ENCODE measurements at regions not wholly inside any gene's neighbourhood (a gene's known extent, or its start where the extent isn't known, plus 50 kb on each side); places are given as distances from the start of the nearest gene placed in this dataset.

GRCh38 chr3:83895892-83896291 is 1062.9 kb upstream of the CADM2 start:
- no peak for TF ChIP-seq CTCF (IDR thresholded peaks at IDR 0.05; ENCODE audit: borderline replicate concordance, insufficient read depth, low read depth, low read length)
- H3K4me3 ChIP-seq (ENCODE audit: low read depth, low read length), result no peak overlapping the region

GRCh38 chr3:83902787-83903533 is 1055.8 kb upstream of the CADM2 start:
- H3K4me3 ChIP-seq (ENCODE audit: low read depth, low read length), result no peak overlapping the region
- TF ChIP-seq CTCF (IDR thresholded peaks at IDR 0.05; ENCODE audit: borderline replicate concordance, insufficient read depth, low read depth, low read length), result no peak

DNA sequence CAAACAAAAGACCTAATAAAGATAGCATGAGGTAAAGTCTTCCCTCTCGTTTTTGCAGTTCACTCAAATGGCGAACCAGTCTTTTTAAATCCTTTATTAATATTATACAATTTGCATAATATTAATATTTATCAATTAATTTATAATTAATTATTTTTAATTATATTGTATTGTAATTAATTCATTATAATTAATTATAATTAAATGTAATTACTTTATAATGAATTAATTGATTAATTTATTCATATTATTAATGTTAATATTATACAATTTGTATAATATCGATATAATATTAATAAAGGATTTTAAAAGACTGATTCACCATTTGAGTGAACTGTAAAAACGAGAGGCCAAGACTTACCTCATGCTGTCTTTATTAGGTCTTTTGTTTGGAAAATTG is 1045.4 kb upstream of the CADM2 start:
- no peak overlapping the region for H3K4me3 ChIP-seq (ENCODE audit: low read depth, low read length)
- no peak for TF ChIP-seq CTCF (IDR thresholded peaks at IDR 0.05; ENCODE audit: borderline replicate concordance, insufficient read depth, low read depth, low read length)

GRCh38 chr3:83926291-83926690 is 1032.5 kb upstream of the CADM2 start:
- no peak for TF ChIP-seq CTCF (IDR thresholded peaks at IDR 0.05; ENCODE audit: borderline replicate concordance, insufficient read depth, low read depth, low read length)
- no peak overlapping the region for H3K4me3 ChIP-seq (ENCODE audit: low read depth, low read length)

DNA sequence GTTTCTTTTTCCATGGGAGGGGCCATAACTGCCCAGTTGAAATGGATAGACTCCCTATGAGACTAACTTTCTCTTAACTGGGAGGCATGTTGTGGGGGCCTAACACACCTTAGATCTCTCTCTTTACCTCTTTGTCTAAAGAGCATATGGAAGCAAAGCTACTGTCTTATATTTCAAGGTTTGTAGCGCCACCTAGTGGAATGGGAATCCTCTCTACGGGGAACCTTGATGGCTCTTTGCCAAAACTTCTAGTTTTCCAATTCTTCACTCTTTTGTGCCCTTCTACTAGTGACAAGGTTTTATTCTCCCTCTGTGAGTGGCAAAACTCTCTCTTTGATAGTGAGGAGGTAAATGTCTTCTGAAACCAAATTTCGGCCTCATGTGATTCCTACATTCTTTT is 1030.4 kb upstream of the CADM2 start:
- H3K4me3 ChIP-seq (ENCODE audit: low read depth, low read length), result no peak overlapping the region
- peak; percentile 32; the same call in 1 of the 2 replicates for TF ChIP-seq CTCF (IDR thresholded peaks at IDR 0.05; ENCODE audit: borderline replicate concordance, insufficient read depth, low read depth, low read length)

DNA sequence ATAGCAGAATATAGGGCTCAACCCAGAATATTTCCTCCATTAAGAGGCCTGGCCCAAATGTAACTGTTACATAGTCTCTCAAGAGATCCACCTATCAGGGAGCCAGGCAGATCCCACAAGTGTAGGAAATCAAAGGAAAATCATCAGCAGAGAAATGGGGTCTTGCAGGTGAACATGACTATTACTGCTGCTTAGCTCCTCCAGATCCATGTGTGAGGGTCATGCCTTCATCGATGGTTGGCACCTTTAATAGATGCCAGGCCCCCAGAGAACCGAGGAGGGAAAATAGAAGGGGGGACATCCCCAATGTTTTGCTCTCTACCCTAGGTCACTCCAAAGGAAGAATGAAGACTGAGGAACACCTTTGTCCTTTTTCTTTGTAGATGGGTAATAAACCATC is 1029.9 kb upstream of the CADM2 start:
- H3K4me3 ChIP-seq (ENCODE audit: low read depth, low read length), result no peak overlapping the region
- TF ChIP-seq CTCF (IDR thresholded peaks at IDR 0.05; ENCODE audit: borderline replicate concordance, insufficient read depth, low read depth, low read length), result no peak
